SU-DHL-6 (cell line): ENCODE measurements at regions not wholly inside any gene's neighbourhood (a gene's known extent, or its start where the extent isn't known, plus 50 kb on each side); places are given as distances from the start of the nearest gene placed in this dataset.

Experiments
- CTCF ChIP-seq: fragments of 200-600 bp; sonication (generic); IDR thresholded peaks from one replicate; pipeline ENCODE4 v1.5.1; 2017; ENCODE audit warnings: antibody characterized with exemption, mild to moderate bottlenecking, low read length, moderate library complexity; ENCODE audit not compliant: insufficient read depth, poor library complexity, severe bottlenecking
- EZH2phosphoT487 ChIP-seq: fragments of 200-600 bp; sonication (generic), shearing (Covaris generic); conservative IDR thresholded peaks from 2 replicates; pipeline ENCODE4 v1.6.1; 2018; ENCODE audit warnings: mild to moderate bottlenecking, antibody characterized with exemption, low read length, moderate library complexity, mixed read lengths

- TF ChIP-seq CTCF = no peak
- no peak for TF ChIP-seq EZH2phosphoT487
Observed at GRCh38 chr7:37538945-37539344, 90.3 kb upstream of the ELMO1 start.
